ENCODE measurements at regions not wholly inside any gene's neighbourhood (a gene's known extent, or its start where the extent isn't known, plus 50 kb on each side); places are given as distances from the start of the nearest gene placed in this dataset.

DNA sequence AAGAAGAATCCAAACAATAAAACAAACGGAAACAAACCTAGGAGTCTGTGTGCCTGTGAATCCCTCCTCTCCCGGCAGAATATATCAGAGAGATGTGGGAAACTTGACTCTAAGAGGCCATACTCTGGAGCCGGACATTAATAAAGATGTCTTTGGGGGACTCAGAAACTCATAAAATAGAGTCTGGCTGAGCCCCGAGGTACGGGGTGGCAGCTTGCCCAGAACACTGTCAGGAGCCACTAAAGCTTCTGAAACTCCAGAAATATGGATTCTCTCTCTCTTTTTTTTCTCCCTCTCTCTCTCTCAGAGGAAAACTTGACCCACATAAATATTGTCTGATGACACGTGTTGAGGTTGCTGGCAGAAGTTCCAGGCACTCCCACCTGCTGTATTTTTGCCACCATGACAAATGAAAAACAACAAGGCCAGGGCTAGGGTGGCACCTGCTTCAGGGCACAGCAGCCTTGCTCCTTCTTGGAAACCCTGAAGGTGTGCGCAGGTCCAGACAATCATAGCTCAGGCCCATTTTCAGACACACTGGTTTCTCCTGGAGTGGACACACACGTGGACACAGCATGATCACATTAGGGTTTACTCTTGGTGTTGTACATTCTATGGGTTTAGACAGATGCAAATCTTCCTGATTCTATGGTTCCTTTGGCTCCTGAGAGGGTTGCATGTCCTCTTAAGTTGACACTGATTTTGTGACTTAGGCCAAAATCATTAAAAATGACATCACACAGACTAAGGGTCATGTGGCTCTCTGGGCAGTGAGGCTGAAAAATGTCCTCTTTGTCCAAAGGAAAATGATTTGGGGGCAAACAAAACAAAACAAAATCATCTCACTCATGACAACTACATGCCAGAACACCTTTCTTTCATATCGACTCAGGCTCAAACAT lies 282.6 kb upstream of the IRX3 start:
- no peak for FAIRE-seq

DNA sequence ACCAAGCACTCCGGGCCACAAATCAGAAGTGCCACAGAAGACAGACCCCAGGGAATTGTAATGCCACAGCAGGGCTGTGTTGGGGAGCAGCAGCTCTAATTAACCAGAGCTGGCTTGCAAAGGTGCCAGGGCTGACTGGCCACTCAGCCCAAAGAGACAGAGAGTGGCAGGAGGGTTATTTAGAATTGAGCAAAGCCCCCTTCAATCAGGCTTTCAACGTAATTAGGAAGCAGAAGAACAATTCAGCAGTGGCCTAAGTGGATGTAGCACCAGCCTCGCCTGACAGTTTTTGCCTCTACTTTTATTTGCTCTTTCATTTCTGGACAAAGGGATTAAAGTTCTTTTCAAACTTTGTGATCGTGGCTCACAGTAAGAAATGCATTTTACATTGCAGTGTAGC lies 278.3 kb upstream of the IRX3 start:
- FAIRE-seq, result no peak

DNA sequence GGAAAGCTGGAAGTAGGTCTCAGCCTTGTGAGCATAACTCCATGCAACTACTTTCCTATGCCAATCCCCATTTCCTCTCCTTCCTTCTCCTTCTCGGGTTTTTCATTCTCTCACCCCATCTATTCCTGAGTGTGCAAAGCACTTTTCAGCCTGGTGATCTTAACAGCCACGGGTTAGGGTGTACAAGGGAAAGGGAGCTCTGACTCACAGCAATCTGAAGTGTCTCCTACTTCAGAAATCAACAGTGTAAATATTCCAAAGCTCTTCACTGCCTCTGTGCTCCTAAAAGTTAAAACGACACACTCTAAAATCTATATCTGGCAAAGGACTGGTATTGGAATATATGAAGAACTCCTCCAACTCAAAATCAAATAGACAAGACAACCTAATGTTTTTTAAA lies 268.0 kb upstream of the IRX3 start:
- no peak for FAIRE-seq

DNA sequence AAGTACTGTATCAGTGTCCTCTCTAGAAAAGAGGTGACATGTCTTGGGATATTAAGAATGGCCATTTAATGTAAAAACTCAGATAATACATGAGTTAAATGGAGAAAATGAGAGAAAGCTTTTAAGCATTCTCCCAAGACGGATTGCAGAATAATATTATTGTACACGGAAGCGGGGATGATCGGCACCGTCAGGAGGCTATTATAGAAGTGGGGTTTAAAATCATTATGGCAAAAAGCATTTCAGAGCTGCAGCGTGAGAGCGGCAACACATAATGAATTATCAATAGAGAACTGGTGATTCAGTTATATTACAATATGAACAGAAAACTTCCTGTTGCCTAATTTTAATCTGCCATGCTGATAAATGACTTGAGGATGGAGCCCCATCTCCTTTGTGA lies 261.7 kb upstream of the IRX3 start:
- no peak for FAIRE-seq

- no peak for FAIRE-seq
Observed at GRCh38 chr16:54547052-54547451, 260.5 kb upstream of the IRX3 start.

DNA sequence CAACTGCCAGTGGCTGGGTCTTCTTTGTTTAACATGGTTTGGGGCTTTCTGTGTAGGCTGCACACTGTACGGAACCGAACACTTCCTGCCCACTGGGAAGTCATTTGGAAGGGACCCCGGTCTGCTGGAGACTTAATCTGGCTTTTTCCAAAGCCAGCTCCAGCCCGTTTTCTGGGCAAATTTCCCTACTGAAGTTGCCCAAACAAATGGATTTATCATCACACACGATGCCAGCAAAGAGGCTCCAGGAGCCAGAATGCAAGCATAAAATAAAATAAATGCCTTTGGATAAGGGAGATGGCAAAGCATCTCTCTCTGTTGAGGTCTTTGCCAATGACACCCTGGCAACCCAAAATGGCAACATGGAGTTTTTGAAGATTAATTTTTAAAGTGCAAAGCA lies 259.9 kb upstream of the IRX3 start:
- FAIRE-seq, result no peak

DNA sequence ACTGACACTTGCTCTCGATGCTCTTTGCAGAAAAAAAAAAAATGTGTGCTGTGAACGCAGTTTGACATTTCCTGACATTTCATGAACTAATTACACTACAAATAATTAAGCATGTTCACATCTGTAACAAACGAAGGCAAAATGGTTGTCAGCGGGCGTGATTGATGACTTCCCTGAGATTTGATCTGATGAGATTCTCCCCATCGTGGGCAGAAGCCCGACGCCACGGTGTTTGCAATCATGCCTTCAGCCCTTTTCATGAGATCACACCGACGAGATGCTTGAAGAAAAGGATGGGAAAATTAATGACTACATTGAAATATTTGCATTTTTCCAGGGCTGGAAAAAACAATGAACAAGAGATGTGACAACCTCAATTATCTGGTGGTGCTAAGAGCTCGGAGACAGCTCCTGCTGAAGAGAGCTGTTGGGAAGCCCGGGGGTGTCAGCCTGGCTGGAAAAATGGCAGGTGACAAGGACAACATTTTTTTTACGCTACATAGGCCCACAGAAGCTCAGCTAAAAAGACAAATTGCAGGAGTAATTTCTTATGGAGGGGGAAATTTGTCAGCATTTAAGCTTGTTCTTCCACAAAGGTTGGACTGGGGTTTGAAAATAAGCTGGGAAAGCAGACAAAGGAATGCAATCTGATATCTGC lies 259.4 kb upstream of the IRX3 start:
- FAIRE-seq, result no peak

DNA sequence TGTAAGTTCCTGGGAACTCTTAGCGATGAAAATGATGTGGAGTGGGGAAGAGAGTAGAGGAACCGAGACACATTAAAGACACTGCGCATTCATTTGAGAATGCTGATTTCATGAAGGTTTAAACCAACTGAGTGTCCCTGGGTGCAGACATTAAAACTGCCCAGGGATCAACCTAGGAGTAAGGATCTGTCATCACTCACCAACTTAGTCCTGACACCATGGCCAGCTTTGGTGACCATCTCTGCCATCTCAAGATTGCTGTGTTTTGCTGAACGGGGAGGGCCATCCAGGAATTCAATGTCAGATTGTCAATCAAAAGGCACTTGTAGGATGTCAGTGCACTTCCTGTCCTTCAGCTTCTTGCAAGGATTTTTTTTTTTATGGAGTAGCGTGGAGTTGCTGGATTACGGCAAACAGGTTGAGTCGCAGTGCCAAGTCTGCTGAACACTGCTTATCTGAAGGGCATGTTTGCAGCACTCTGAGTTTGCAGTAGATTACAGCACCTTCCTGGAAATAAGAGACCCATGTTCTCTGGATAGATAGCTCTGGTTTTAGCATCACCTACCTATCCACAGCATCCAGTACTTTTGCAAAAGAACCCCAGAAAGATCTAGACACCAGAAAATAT lies 258.1 kb upstream of the IRX3 start:
- no peak for FAIRE-seq

GRCh38 chr16:54542805-54543505 lies 256.4 kb upstream of the IRX3 start:
- no peak for FAIRE-seq

GRCh38 chr16:54540525-54541180 lies 254.1 kb upstream of the IRX3 start:
- no peak for FAIRE-seq

- FAIRE-seq, result no peak
Observed at GRCh38 chr16:54538276-54538675, 251.7 kb upstream of the IRX3 start.

- FAIRE-seq, result peak; percentile 62
Observed at GRCh38 chr16:54533856-54534490, 247.4 kb upstream of the IRX3 start.

- no peak for FAIRE-seq
Observed at GRCh38 chr16:54526916-54527315, 240.3 kb upstream of the IRX3 start.

DNA sequence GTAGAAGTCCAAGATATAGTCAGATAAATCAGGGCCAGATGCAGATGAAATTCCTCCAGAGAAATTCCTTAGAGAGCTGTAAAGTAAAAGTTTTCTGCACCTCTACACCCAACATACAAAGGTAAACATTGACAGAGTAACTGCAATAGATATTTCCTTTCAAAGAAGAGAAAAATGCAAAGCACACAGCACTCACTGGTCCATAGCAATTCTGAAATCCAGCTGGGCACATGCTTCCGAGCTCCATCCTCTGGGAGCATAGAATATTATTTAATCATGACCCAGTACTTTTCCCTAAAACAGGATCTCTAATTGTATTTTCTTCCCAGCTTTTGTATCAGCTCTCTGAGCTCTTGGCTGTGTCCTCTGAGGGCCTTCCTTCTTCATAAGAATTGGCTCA lies 239.5 kb upstream of the IRX3 start:
- no peak for FAIRE-seq

DNA sequence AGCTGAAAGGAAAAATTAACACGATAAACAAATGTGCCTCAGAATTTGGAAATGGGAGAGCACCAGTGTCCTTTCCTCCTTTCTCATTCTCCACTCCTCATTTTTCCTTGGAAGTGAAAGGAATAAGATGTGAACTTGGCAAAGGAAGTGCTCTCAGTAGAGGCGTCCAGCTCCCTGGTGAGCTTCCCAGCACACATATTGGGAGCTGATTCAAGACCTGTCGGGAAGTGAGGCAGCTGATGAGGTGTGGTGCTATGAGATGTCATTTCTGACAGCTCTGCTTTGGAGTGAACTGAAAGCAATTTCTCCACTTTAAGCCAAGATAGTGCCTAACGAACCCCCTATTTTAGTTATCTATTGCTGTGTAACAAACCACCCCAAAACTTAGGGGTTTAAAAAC lies 238.5 kb upstream of the IRX3 start:
- no peak for FAIRE-seq

DNA sequence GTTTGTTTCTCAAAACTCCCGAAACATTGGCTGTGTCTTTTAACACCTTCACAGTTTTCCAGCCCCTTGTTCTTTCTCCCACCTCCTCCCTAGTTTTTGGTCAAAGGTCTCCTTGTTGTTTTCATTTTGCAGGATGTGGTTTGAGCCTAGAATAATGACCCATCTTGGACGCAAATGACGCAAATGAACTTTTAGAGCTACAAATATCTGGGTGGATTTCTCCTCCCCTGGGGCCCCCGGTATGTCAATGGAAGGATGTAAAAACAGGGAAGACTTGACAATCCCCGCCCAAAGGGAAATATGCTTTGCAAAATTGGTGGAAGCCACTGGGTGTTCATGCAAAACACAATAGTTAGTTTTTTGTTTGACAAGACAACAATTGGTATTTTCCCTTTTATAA lies 236.0 kb upstream of the IRX3 start:
- FAIRE-seq, result no peak

- FAIRE-seq, result no peak
Observed at GRCh38 chr16:54521327-54521726, 234.7 kb upstream of the IRX3 start.

DNA sequence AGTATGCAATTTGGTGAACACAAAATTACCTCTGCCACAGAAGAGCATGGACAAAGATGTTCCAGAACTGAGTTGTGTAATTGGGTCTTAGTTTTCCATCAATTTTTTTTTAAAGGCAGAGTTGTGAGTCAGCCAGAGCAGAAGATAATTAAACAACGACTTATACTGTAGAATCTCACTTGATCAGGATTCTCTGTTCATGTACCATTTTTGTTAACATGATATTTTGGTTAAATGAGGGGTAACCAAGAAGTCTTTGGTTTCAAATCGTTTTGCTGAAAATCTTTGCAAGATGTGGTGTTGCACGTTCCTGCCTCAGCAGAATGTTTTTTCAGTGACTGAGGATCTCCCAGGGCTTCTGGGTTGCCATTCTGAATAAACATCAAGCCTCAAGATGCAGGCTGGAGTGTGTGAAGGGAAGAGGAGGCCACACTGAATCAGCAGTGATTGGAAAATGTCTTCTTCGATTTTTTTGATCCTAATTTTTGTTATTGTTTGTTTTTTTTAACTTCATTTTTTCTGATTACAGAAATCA lies 232.6 kb upstream of the IRX3 start:
- no peak for FAIRE-seq

DNA sequence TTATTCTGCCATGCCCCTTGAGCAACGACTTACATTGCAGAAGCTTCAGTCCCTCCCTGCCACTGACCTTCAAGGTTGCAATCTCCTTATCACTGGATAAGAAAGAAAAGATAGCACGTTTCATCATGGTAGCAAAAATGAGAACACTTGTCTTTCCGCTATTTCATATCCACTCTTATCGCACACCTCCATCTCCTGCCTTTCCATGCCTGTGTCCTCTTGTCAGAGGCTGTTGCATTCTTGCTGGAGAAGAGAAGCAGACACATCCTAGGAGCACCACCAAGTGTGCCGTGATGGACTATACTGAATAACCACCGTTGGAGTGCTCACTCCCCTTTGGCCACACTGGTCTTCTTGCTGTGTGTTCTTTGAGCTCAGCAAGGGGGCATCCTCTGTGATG lies 230.6 kb upstream of the IRX3 start:
- no peak for FAIRE-seq

DNA sequence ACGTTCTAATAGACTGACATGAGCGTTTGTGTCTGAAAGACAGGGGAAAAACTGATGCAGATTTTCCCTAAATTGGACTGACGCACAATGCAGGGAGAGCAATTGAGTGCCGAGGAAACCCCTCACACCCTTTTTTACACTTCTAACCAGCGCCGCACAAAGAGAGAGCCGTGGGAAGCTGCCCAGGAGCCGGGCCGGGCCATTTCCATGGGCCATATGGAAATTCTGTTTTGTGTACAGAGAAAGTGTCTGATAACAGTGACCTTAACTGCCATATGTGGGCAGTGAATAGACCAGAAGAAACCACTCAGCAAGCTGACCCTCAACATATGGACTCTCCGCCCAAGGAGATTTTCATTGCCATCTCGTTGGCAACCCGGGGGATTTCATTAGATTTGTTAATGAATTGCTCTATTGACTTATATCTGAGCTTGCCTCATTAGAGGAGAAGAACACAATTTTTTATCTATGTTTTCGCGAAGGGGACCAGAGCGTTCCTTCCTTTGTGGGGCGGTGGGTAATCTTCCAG lies 225.9 kb upstream of the IRX3 start:
- FAIRE-seq, result no peak

- FAIRE-seq, result no peak
Observed at GRCh38 chr16:54511222-54511731, 224.7 kb upstream of the IRX3 start.

Data from colon (tissue), 2 donors.